Dedifferentiated amniotic fluid mesenchymal stem cell (primary cell): ENCODE measurements at regions not wholly inside any gene's neighbourhood (a gene's known extent, or its start where the extent isn't known, plus 50 kb on each side); places are given as distances from the start of the nearest gene placed in this dataset.

Experiments
- DNase-seq: peaks from one replicate; pipeline ENCODE4 v3.0.0-alpha.2; 2016; ENCODE audit errors: extremely low spot score

GRCh38 chr9:18073002-18073401 is 401.0 kb upstream of the ADAMTSL1 start:
- DNase-seq, result no peak

GRCh38 chr9:18074041-18074440 is 399.9 kb upstream of the ADAMTSL1 start:
- DNase-seq, result no peak

GRCh38 chr9:18075253-18075952 is 398.6 kb upstream of the ADAMTSL1 start:
- no peak for DNase-seq

GRCh38 chr9:18077941-18078678 is 395.8 kb upstream of the ADAMTSL1 start:
- DNase-seq, result no peak

GRCh38 chr9:18092138-18092537 is 381.8 kb upstream of the ADAMTSL1 start:
- DNase-seq, result no peak

- DNase-seq, result no peak
Measured at GRCh38 chr9:18106006-18106560, 367.9 kb upstream of the ADAMTSL1 start.

- no peak for DNase-seq
Measured at GRCh38 chr9:18109675-18110074, 364.3 kb upstream of the ADAMTSL1 start.

GRCh38 chr9:18111146-18111545 is 362.8 kb upstream of the ADAMTSL1 start:
- no peak for DNase-seq

GRCh38 chr9:18114559-18115475 is 359.1 kb upstream of the ADAMTSL1 start:
- no peak for DNase-seq

- DNase-seq, result no peak
Measured at GRCh38 chr9:18118268-18118667, 355.7 kb upstream of the ADAMTSL1 start.

- peak; percentile 27 for DNase-seq
Measured at GRCh38 chr9:18122171-18122570, 351.8 kb upstream of the ADAMTSL1 start.

GRCh38 chr9:18124760-18125159 is 349.2 kb upstream of the ADAMTSL1 start:
- DNase-seq, result peak; percentile 74

GRCh38 chr9:18126831-18127498 is 347.0 kb upstream of the ADAMTSL1 start:
- DNase-seq, result peak; percentile 51

GRCh38 chr9:18127499-18127875 is 346.5 kb upstream of the ADAMTSL1 start:
- no peak for DNase-seq

GRCh38 chr9:18129809-18130334 is 344.1 kb upstream of the ADAMTSL1 start:
- no peak for DNase-seq

- DNase-seq, result no peak
Measured at GRCh38 chr9:18136354-18136994, 337.5 kb upstream of the ADAMTSL1 start.

- DNase-seq, result no peak
Measured at GRCh38 chr9:18137815-18138214, 336.1 kb upstream of the ADAMTSL1 start.

GRCh38 chr9:18138656-18139055 is 335.3 kb upstream of the ADAMTSL1 start:
- no peak for DNase-seq

GRCh38 chr9:18141681-18142080 is 332.3 kb upstream of the ADAMTSL1 start:
- no peak for DNase-seq

- no peak for DNase-seq
Measured at GRCh38 chr9:18143073-18143745, 330.7 kb upstream of the ADAMTSL1 start.
